Liver (tissue), 8 donors: ENCODE measurements at regions not wholly inside any gene's neighbourhood (a gene's known extent, or its start where the extent isn't known, plus 50 kb on each side); places are given as distances from the start of the nearest gene placed in this dataset.

Experiments used
- DNase-seq: peaks from one replicate; pipeline ENCODE4 v3.0.0-alpha.2; 2017; ENCODE audit warnings: low spot score
- H3K27ac ChIP-seq, 2 donors: one replicate each; pipeline ENCODE4 v1.7.0; 2013; ENCODE audit warnings: inconsistent platforms in 2 of 2, low read length in 2 of 2, control low read depth in 1 of 2, low read depth in 1 of 2, mild to moderate bottlenecking in 1 of 2
- H3K27me3 ChIP-seq, 4 donors: one replicate each; pipeline versions ENCODE4 v1.6.1 to v1.7.0; 2013; ENCODE audit warnings: low read length in 3 of 4, inconsistent platforms in 1 of 4, mild to moderate bottlenecking in 1 of 4, moderate library complexity in 1 of 4; ENCODE audit not compliant: control insufficient read depth in 4 of 4, insufficient read depth in 4 of 4
- H3K36me3 ChIP-seq, 4 donors: one replicate each; pipeline versions ENCODE4 v1.6.1 to v1.7.0; 2013; ENCODE audit warnings: low read length in 3 of 4, mild to moderate bottlenecking in 3 of 4, low read depth in 1 of 4, moderate library complexity in 1 of 4; ENCODE audit not compliant: control insufficient read depth in 4 of 4, insufficient read depth in 3 of 4
- H3K4me1 ChIP-seq, 4 donors: one replicate each; pipeline versions ENCODE4 v1.6.1 to v1.7.0; 2013; ENCODE audit warnings: low read length in 3 of 4, mild to moderate bottlenecking in 3 of 4, moderate library complexity in 1 of 4; ENCODE audit not compliant: control insufficient read depth in 4 of 4, insufficient read depth in 4 of 4
- H3K4me3 ChIP-seq, 3 donors: one replicate each; pipeline versions ENCODE4 v1.6.1 to v1.7.0; 2013; ENCODE audit warnings: low read length in 3 of 3, control low read depth in 1 of 3, low read depth in 1 of 3, mild to moderate bottlenecking in 1 of 3
- H3K9ac ChIP-seq, 2 donors: one replicate each; pipeline ENCODE4 v1.7.0; 2013; ENCODE audit warnings: low read length in 2 of 2, mild to moderate bottlenecking in 2 of 2, moderate library complexity in 2 of 2, control low read depth in 1 of 2, low read depth in 1 of 2
- H3K9me3 ChIP-seq, 4 donors: one replicate each; pipeline versions ENCODE4 v1.6.1 to v1.7.0; 2013; ENCODE audit warnings: low read length in 3 of 4; ENCODE audit not compliant: control insufficient read depth in 4 of 4
- ATF3 ChIP-seq: IDR thresholded peaks from 2 replicates; pipeline ENCODE4 v1.6.1; 2016; ENCODE audit warnings: antibody characterized with exemption
- CTCF ChIP-seq: fragments of 150-350 bp; IDR thresholded peaks from 2 replicates; pipeline ENCODE4 v1.5.1; 2017; ENCODE audit warnings: improper control_type of control experiment, low read depth, low read length; ENCODE audit not compliant: missing input control
- EGR1 ChIP-seq, 2 donors: IDR thresholded peaks; 2 replicates each; pipeline ENCODE4 v1.6.1; 2016 to 2018; ENCODE audit warnings: antibody characterized with exemption in 2 of 2, low read depth in 2 of 2
- FOXA1 ChIP-seq: IDR thresholded peaks from 2 replicates; pipeline ENCODE4 v1.6.1; 2016; ENCODE audit warnings: antibody characterized with exemption
- FOXA2 ChIP-seq: IDR thresholded peaks from 2 replicates; pipeline ENCODE4 v1.6.1; 2016; ENCODE audit warnings: antibody characterized with exemption
- GABPA ChIP-seq, 2 donors: IDR thresholded peaks in 1 of 2; conservative IDR thresholded peaks in 1 of 2; 2 replicates each; pipeline ENCODE4 v1.6.1; 2016; ENCODE audit warnings: antibody characterized with exemption in 2 of 2, mild to moderate bottlenecking in 1 of 2, moderate library complexity in 1 of 2
- HNF4A ChIP-seq, 2 donors: conservative IDR thresholded peaks; 2 replicates each; pipeline ENCODE4 v1.6.1; 2016; ENCODE audit warnings: antibody characterized with exemption in 2 of 2, mild to moderate bottlenecking in 2 of 2
- HNF4G ChIP-seq: IDR thresholded peaks from 2 replicates; pipeline ENCODE4 v1.6.1; 2016; ENCODE audit warnings: antibody characterized with exemption
- JUND ChIP-seq, 2 donors: IDR thresholded peaks; 2 replicates each; pipeline ENCODE4 v1.6.1; 2016; ENCODE audit warnings: antibody characterized with exemption in 2 of 2
- MAX ChIP-seq: IDR thresholded peaks from 2 replicates; pipeline ENCODE4 v1.6.1; 2016; ENCODE audit warnings: antibody characterized with exemption
- NR2F2 ChIP-seq: IDR thresholded peaks from 2 replicates; pipeline ENCODE4 v1.6.1; 2016; ENCODE audit warnings: antibody characterized with exemption
- RAD21 ChIP-seq, 2 donors: IDR thresholded peaks; 2 replicates each; pipeline ENCODE4 v1.6.1; 2016; ENCODE audit warnings: antibody characterized with exemption in 2 of 2, mild to moderate bottlenecking in 2 of 2
- REST ChIP-seq: IDR thresholded peaks from 2 replicates; pipeline ENCODE4 v1.6.1; 2016; ENCODE audit warnings: antibody characterized with exemption, mild to moderate bottlenecking
- RXRA ChIP-seq, 2 donors: IDR thresholded peaks; 2 replicates each; pipeline ENCODE4 v1.6.1; 2017 to 2018; ENCODE audit warnings: antibody characterized with exemption in 2 of 2, mild to moderate bottlenecking in 1 of 2
- SP1 ChIP-seq: IDR thresholded peaks from 2 replicates; pipeline ENCODE4 v1.6.1; 2018; ENCODE audit warnings: antibody characterized with exemption, mild to moderate bottlenecking
- TAF1 ChIP-seq: conservative IDR thresholded peaks from 2 replicates; pipeline ENCODE4 v1.6.1; 2016; ENCODE audit warnings: antibody characterized with exemption, mild to moderate bottlenecking
- YY1 ChIP-seq: IDR thresholded peaks from 2 replicates; pipeline ENCODE4 v1.6.1; 2016; ENCODE audit warnings: antibody characterized with exemption, mild to moderate bottlenecking
- ZBTB33 ChIP-seq: IDR thresholded peaks from 2 replicates; pipeline ENCODE4 v1.6.1; 2016; ENCODE audit warnings: antibody characterized with exemption
- WGBS: extraction: QIAGEN DNeasy Blood & Tissue Kit; methylation state at CpG from one replicate; pipeline ENCODE4 v1.1.7; 2013; 5-methylcytosine and 5-hydroxymethylcytosine counted together
- donor health status: healthy.
- donor health status: healthy.
- donor health status: healthy.
- donor health status: healthy.
- donor health status: healthy.

GRCh38 chr11:101185985-101186384 lies 56.4 kb upstream of the PGR start:
- 92% methylated on average over 2 of the region's 2 CpGs for WGBS
- Histone ChIP-seq H3K36me3 (no peaks in the 10 kb centered on the region), H3K4me3 (no peak overlapping the region), H3K27me3 (no peaks in the 10 kb centered on the region), H3K9ac (no peak overlapping the region), H3K9me3 (no peaks in the 10 kb centered on the region), H3K4me1 (peaks cover 2 to 20% (median 9%) of the 10 kb centered on the region in 4 donors), H3K27ac (no peak overlapping the region)
- TF ChIP-seq MAX (no peak), CTCF (no peak)
- DNase-seq = no peak

GRCh38 chr11:101182467-101182866 lies 52.9 kb upstream of the PGR start:
- TF ChIP-seq TAF1 (no peak), FOXA1 (no peak), RXRA (IDR thresholded peaks at IDR 0.05) (no peak), HNF4A (conservative IDR thresholded peaks at IDR 0.05) (no peak), JUND (IDR thresholded peaks at IDR 0.05) (no peak), NR2F2 (no peak), EGR1 (IDR thresholded peaks at IDR 0.05; ENCODE audit: low read depth in 2 of 2) (no peak), CTCF (no peak), REST (no peak), ATF3 (no peak), HNF4G (no peak), RAD21 (IDR thresholded peaks at IDR 0.05) (no peak), ZBTB33 (no peak), FOXA2 (no peak), SP1 (no peak), YY1 (no peak), MAX (no peak), GABPA (IDR thresholded peaks at IDR 0.05 in 1 of 2, conservative IDR thresholded peaks at IDR 0.05 in 1 of 2) (no peak)
- no peaks in the 10 kb centered on the region for H3K9me3 ChIP-seq
- peaks cover 2 to 6% (median 4%) of the 10 kb centered on the region in 4 donors for H3K4me1 ChIP-seq
- H3K4me3 ChIP-seq = no peak overlapping the region
- 58% methylated on average over 1 of the region's 1 CpG for WGBS
- H3K9ac ChIP-seq = no peak overlapping the region
- no peaks in the 10 kb centered on the region for H3K27me3 ChIP-seq
- no peak overlapping the region for H3K27ac ChIP-seq
- H3K36me3 ChIP-seq = no peaks in the 10 kb centered on the region
- no peak for DNase-seq
